Body of pancreas (tissue), 4 donors: ENCODE measurements at regions not wholly inside any gene's neighbourhood (a gene's known extent, or its start where the extent isn't known, plus 50 kb on each side); places are given as distances from the start of the nearest gene placed in this dataset.

ENCODE experiments used
- CTCF ChIP-seq, 7 experiments: fragments of 450-650 bp in 4 of 7; fragments of 200-600 bp in 3 of 7; sonication (generic) in 3 of 7; IDR thresholded peaks; one replicate each; pipeline ENCODE4 v1.5.1; 2016 to 2019; ENCODE audit warnings: antibody characterized with exemption in 7 of 7
- POLR2A ChIP-seq, 3 donors: fragments of 450-650 bp; IDR thresholded peaks; one replicate each; pipeline ENCODE4 v1.6.1; 2016; ENCODE audit warnings: antibody characterized with exemption in 3 of 3, mild to moderate bottlenecking in 2 of 3

- TF ChIP-seq CTCF (IDR thresholded peaks at IDR 0.05) (no peak), POLR2A (IDR thresholded peaks at IDR 0.05) (no peak)
These were observed 62.7 kb upstream of the CD302 start for GRCh38 chr2:159860581-159861310.
